Stomach (tissue), 8 donors: ENCODE measurements at regions not wholly inside any gene's neighbourhood (a gene's known extent, or its start where the extent isn't known, plus 50 kb on each side); places are given as distances from the start of the nearest gene placed in this dataset.

Experiments
- DNase-seq, 2 donors: peaks; one replicate each; pipeline versions ENCODE4 v3.0.0 to v3.0.0-alpha.2; 2013 to 2019
- H3K27ac ChIP-seq, 5 donors: fragments of 200-600 bp in 4 of 5; sonication (generic) in 4 of 5; one replicate each; pipeline ENCODE4 v1.5.1; 2013 to 2019; ENCODE audit warnings: mild to moderate bottlenecking in 1 of 5, moderate library complexity in 1 of 5
- H3K27me3 ChIP-seq, 3 donors: fragments of 200-600 bp; sonication (generic); one replicate each; pipeline ENCODE4 v1.5.1; 2017 to 2019; ENCODE audit warnings: mixed run types in 1 of 3
- H3K36me3 ChIP-seq, 4 donors: fragments of 200-600 bp; sonication (generic); 1 replicate in 3 of 4; 2 replicates in 1 of 4; pipeline ENCODE4 v1.5.1; 2016 to 2019
- H3K4me1 ChIP-seq, 4 donors: fragments of 200-600 bp; sonication (generic); one replicate each; pipeline ENCODE4 v1.5.1; 2016 to 2019
- H3K4me3 ChIP-seq, 4 donors: fragments of 200-600 bp; sonication (generic) in 3 of 4; one replicate each; pipeline ENCODE4 v1.5.1; 2016 to 2019; ENCODE audit warnings: mild to moderate bottlenecking in 1 of 4
- H3K9me3 ChIP-seq, 4 donors: fragments of 200-600 bp; sonication (generic); one replicate each; pipeline ENCODE4 v1.5.1; 2016 to 2019
- EP300 ChIP-seq: sonication (generic); formaldehyde crosslinking; IDR thresholded peaks from one replicate; pipeline ENCODE4 v1.6.1; 2017; ENCODE audit warnings: antibody characterized with exemption
- POLR2A ChIP-seq, 4 donors: fragments of 450-650 bp; IDR thresholded peaks; one replicate each; pipeline ENCODE4 v1.6.1; 2016; ENCODE audit warnings: antibody characterized with exemption in 4 of 4, control low read depth in 2 of 4, mild to moderate bottlenecking in 1 of 4, moderate library complexity in 1 of 4
- POLR2AphosphoS5 ChIP-seq, 3 donors: sonication (generic); formaldehyde crosslinking; IDR thresholded peaks; one replicate each; pipeline ENCODE4 v1.6.1; 2016; ENCODE audit warnings: antibody characterized with exemption in 3 of 3
- WGBS, 5 donors: extraction: QIAGEN DNeasy Blood & Tissue Kit in 3 of 5; methylation state at CpG; one replicate each; pipeline versions ENCODE4 v1.1.5 to v1.1.7; 2013 to 2018; 5-methylcytosine and 5-hydroxymethylcytosine counted together
- intact Hi-C: fragments of 100-400 bp; cut with DNase I; formaldehyde crosslinking; loops from one replicate; pipeline ENCODE4 v1.15.1; 2023; ENCODE audit warnings: low total_unique reads
- TF ChIP-seq, protein P1 (sequence below), 7 experiments: fragments of 450-650 bp in 4 of 7; fragments of 200-600 bp in 3 of 7; sonication (generic) in 3 of 7; IDR thresholded peaks; one replicate each; pipeline ENCODE4 v1.5.1; 2016 to 2019; ENCODE audit warnings: antibody characterized with exemption in 7 of 7, control low read depth in 2 of 7, mild to moderate bottlenecking in 1 of 7
- donor health status: healthy with polysubstance abuse.
- donor health status: Bipolar disorder and iron deficiency.
- donor health status: healthy.

DNA sequence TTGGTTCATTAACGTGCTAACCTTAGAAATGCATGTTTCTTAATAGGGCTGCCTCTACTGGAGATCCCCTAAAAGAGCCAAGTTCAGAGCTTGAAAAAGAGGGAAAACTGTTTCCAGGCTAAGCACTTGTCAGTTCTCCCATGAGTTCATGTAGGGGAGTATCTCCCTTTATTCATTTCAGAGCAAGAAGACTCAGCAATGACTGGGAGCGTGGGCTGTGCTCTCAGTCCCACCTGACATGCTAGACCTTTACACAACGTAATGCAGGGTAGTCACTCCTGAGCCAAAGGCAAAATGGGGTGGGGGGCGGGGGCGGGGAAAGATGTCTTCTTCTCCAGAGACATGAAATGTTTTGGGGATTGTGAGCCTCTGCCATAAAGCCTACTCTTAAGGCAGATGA, 420.1 kb upstream of the MCTP2 start:
- WGBS, 5 donors = 74 to 84% (median 82%) methylated on average over 3 to 5 of the region's 5 CpGs
- H3K27me3 ChIP-seq = peaks cover 0 to 11% (median 11%) of the 10 kb centered on the region in 3 donors
- H3K27ac ChIP-seq = no peak overlapping the region
- H3K9me3 ChIP-seq = peaks cover 0 to 6% (median 0%) of the 10 kb centered on the region in 4 donors
- H3K36me3 ChIP-seq = no peaks in the 10 kb centered on the region
- DNase-seq = no peak
- intact Hi-C loops = no loop called here
- TF ChIP-seq POLR2AphosphoS5 (IDR thresholded peaks at IDR 0.05) (no peak), POLR2A (IDR thresholded peaks at IDR 0.05) (no peak), EP300 (no peak)
- TF ChIP-seq, protein P1, sequence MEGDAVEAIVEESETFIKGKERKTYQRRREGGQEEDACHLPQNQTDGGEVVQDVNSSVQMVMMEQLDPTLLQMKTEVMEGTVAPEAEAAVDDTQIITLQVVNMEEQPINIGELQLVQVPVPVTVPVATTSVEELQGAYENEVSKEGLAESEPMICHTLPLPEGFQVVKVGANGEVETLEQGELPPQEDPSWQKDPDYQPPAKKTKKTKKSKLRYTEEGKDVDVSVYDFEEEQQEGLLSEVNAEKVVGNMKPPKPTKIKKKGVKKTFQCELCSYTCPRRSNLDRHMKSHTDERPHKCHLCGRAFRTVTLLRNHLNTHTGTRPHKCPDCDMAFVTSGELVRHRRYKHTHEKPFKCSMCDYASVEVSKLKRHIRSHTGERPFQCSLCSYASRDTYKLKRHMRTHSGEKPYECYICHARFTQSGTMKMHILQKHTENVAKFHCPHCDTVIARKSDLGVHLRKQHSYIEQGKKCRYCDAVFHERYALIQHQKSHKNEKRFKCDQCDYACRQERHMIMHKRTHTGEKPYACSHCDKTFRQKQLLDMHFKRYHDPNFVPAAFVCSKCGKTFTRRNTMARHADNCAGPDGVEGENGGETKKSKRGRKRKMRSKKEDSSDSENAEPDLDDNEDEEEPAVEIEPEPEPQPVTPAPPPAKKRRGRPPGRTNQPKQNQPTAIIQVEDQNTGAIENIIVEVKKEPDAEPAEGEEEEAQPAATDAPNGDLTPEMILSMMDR (IDR thresholded peaks at IDR 0.05) = no peak
- H3K4me1 ChIP-seq = no peaks in the 10 kb centered on the region
- no peak overlapping the region for H3K4me3 ChIP-seq

DNA sequence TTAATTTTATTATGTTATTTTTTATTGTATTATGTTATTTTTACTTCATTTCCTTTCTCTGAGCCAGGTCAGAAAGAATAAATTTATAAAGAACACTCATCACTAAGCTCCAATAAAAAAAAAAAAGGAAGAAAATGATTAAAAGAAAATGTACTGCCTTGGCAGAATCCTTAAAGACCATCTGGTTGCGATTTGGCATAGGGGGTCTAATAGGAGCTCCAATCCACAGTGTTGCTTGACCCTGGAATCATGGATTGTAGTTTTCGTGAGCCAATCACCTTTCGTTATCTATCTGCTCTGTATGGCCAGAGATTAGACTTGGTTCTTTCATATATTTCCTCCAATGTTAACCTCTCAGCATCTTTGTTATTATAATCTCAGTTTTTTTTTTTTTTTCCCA, 421.8 kb upstream of the MCTP2 start:
- no peaks in the 10 kb centered on the region for H3K9me3 ChIP-seq
- TF ChIP-seq POLR2A (IDR thresholded peaks at IDR 0.05) = no peak
- no peak for TF ChIP-seq POLR2AphosphoS5 (IDR thresholded peaks at IDR 0.05)
- TF ChIP-seq, protein P1 (IDR thresholded peaks at IDR 0.05) = no peak
- no peak for TF ChIP-seq EP300
- WGBS, 5 donors = 77 to 87% (median 82%) methylated on average over 3 of the region's 3 CpGs
- no peaks in the 10 kb centered on the region for H3K4me1 ChIP-seq
- no peak overlapping the region for H3K27ac ChIP-seq
- no peak overlapping the region for H3K4me3 ChIP-seq
- peaks cover 0 to 11% (median 11%) of the 10 kb centered on the region in 3 donors for H3K27me3 ChIP-seq
- H3K36me3 ChIP-seq = no peaks in the 10 kb centered on the region
- intact Hi-C loops = no loop called here
- no peak for DNase-seq

DNA sequence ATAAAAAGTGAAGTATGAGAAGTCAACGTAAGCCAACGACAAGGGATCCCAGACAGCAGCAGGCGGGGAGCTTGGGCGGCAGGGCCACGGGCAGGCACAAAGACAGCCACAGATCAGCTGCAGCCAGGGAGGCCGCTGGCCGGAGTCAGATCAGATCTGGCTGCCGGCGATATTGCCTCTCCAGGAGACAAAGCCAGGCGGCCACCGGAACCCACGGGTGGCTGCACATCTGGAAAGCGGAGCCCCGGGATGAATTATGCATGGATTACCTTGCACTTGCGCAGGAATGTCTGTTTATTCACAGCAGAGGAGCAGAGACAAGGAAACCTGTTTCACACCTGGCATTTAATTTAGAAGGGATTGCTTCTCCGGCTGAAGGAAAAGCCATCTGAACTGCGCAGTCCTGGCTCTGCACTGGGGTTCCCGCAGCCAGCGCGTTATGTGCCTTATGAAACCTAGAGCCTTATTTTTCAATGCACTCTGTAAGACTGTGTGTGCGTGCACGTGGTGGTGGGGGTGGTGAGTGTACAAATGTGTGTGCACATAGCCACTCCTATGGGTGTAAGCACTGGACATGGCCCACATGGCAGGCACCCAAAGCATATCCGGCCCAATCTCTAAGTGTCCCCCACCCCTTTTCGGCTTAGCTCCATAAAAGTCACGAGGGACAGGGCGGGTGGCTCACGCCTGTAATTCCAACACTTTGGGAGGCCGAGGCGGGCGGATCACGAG, 427.8 kb upstream of the MCTP2 start:
- no peaks in the 10 kb centered on the region for H3K9me3 ChIP-seq
- 75 to 84% (median 81%) methylated on average over 30 to 31 of the region's 31 CpGs for WGBS, 5 donors
- no peak for DNase-seq
- no peaks in the 10 kb centered on the region for H3K27me3 ChIP-seq
- TF ChIP-seq EP300 = no peak
- TF ChIP-seq POLR2A (IDR thresholded peaks at IDR 0.05) = no peak
- no peak for TF ChIP-seq POLR2AphosphoS5 (IDR thresholded peaks at IDR 0.05)
- TF ChIP-seq, protein P1 (IDR thresholded peaks at IDR 0.05) = no peak
- no peaks in the 10 kb centered on the region for H3K4me1 ChIP-seq
- intact Hi-C loops = no loop called here
- H3K36me3 ChIP-seq = no peaks in the 10 kb centered on the region
- no peak overlapping the region for H3K4me3 ChIP-seq
- H3K27ac ChIP-seq = no peak overlapping the region

DNA sequence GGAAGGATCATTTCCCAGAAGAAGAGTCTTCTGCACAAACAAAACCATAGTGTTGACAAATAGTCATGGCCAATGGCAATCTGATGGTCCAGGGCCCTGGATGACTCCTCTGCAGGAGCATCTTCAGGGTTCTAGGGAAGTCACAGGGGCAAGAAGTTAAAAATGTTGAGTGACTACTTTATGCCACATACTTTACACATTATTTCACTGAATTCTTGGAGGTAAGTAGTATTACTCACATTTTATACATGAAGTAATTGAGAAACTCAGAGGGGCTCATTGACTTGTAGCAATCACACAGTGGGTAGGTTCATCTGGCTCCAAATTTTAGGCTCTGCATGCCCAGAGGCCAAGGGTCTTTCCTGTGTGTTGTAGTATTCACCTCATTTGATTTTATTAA, 430.2 kb upstream of the MCTP2 start:
- intact Hi-C loops = no loop called here
- TF ChIP-seq POLR2AphosphoS5 (IDR thresholded peaks at IDR 0.05) = no peak
- TF ChIP-seq, protein P1 (IDR thresholded peaks at IDR 0.05) = no peak
- TF ChIP-seq POLR2A (IDR thresholded peaks at IDR 0.05) = no peak
- TF ChIP-seq EP300 = no peak
- DNase-seq = no peak
- Histone ChIP-seq H3K4me3 (no peak overlapping the region), H3K9me3 (no peaks in the 10 kb centered on the region), H3K27me3 (no peaks in the 10 kb centered on the region), H3K36me3 (no peaks in the 10 kb centered on the region), H3K27ac (no peak overlapping the region), H3K4me1 (no peaks in the 10 kb centered on the region)
